Thoracic aorta (tissue), 2 donors: ENCODE measurements at regions not wholly inside any gene's neighbourhood (a gene's known extent, or its start where the extent isn't known, plus 50 kb on each side); places are given as distances from the start of the nearest gene placed in this dataset.

ENCODE experiments used
- ATAC-seq: fragments of 150-250 bp; one replicate; pipeline ENCODE4 v1.8.0; 2017; ENCODE audit warnings: low read depth; ENCODE audit not compliant: insufficient number of reproducible peaks, low FRiP score
- DNase-seq: peaks from one replicate; pipeline ENCODE4 v3.0.0-alpha.2; 2020; ENCODE audit warnings: low spot score
- H3K27ac ChIP-seq, 2 donors: fragments of 200-600 bp; sonication (generic); 1 replicate in 1 of 2; 2 replicates in 1 of 2; pipeline ENCODE4 v1.5.1; 2016; ENCODE audit warnings: mild to moderate bottlenecking in 2 of 2, moderate library complexity in 2 of 2
- H3K27me3 ChIP-seq: fragments of 200-600 bp; sonication (generic); replicated peaks from 2 replicates; pipeline ENCODE4 v1.6.0; 2016; ENCODE audit warnings: mild to moderate bottlenecking; ENCODE audit not compliant: insufficient read depth
- H3K36me3 ChIP-seq: fragments of 200-600 bp; sonication (generic); one replicate; pipeline ENCODE4 v1.5.1; 2016
- H3K4me1 ChIP-seq, 2 donors: fragments of 200-600 bp; sonication (generic); 1 replicate in 1 of 2; 2 replicates in 1 of 2; pipeline versions ENCODE4 v1.5.1 to v1.6.0; 2016; ENCODE audit warnings: low read depth in 2 of 2, mild to moderate bottlenecking in 1 of 2; ENCODE audit not compliant: control insufficient read depth in 1 of 2
- H3K4me3 ChIP-seq: fragments of 200-600 bp; sonication (generic); 2 replicates; pipeline ENCODE4 v1.5.1; 2016; ENCODE audit warnings: mild to moderate bottlenecking
- H3K9me3 ChIP-seq: fragments of 200-600 bp; sonication (generic); 2 replicates; pipeline ENCODE4 v1.5.1; 2016
- CTCF ChIP-seq: fragments of 200-600 bp; sonication (generic); IDR thresholded peaks from one replicate; pipeline ENCODE4 v1.5.1; 2019; ENCODE audit warnings: antibody characterized with exemption

- TF ChIP-seq CTCF = no peak
- no peaks in the 10 kb centered on the region for H3K27me3 ChIP-seq
- no peak overlapping the region for H3K27ac ChIP-seq
- H3K9me3 ChIP-seq = no peaks in the 10 kb centered on the region
- H3K36me3 ChIP-seq = no peaks in the 10 kb centered on the region
- no peak overlapping the region for H3K4me3 ChIP-seq
- ATAC-seq = no peak
- H3K4me1 ChIP-seq = no peaks in the 10 kb centered on the region
- DNase-seq = no peak
Observed at GRCh38 chr16:65323655-65324237, 201.9 kb upstream of the CDH11 start.

- DNase-seq = no peak
- TF ChIP-seq CTCF = no peak
- Histone ChIP-seq H3K4me1 (peaks cover 7 to 19% of the 10 kb centered on the region in 2 donors), H3K27ac (no peak overlapping the region), H3K9me3 (no peaks in the 10 kb centered on the region), H3K4me3 (no peak overlapping the region), H3K36me3 (no peaks in the 10 kb centered on the region), H3K27me3 (no peaks in the 10 kb centered on the region)
- ATAC-seq = no peak
Observed at GRCh38 chr16:65319621-65320231, 197.9 kb upstream of the CDH11 start.

GRCh38 chr16:65318590-65319257 is 196.9 kb upstream of the CDH11 start:
- DNase-seq (no peak), ATAC-seq (no peak)
- Histone ChIP-seq H3K9me3 (no peaks in the 10 kb centered on the region), H3K4me3 (no peak overlapping the region), H3K27ac (no peak overlapping the region), H3K4me1 (peaks cover 16 to 29% of the 10 kb centered on the region in 2 donors), H3K36me3 (no peaks in the 10 kb centered on the region), H3K27me3 (no peaks in the 10 kb centered on the region)
- TF ChIP-seq CTCF = no peak

- DNase-seq (no peak), ATAC-seq (no peak)
- no peaks in the 10 kb centered on the region for H3K36me3 ChIP-seq
- no peaks in the 10 kb centered on the region for H3K27me3 ChIP-seq
- no peak overlapping the region for H3K4me3 ChIP-seq
- no peaks in the 10 kb centered on the region for H3K9me3 ChIP-seq
- peaks cover 22 to 34% of the 10 kb centered on the region in 2 donors for H3K4me1 ChIP-seq
- H3K27ac ChIP-seq = no peak overlapping the region
- TF ChIP-seq CTCF = no peak
Observed at GRCh38 chr16:65318138-65318537, 196.3 kb upstream of the CDH11 start.

- H3K4me3 ChIP-seq = no peak overlapping the region
- H3K9me3 ChIP-seq = no peaks in the 10 kb centered on the region
- no peaks in the 10 kb centered on the region for H3K27me3 ChIP-seq
- no peak for TF ChIP-seq CTCF
- peaks cover 27 to 48% of the 10 kb centered on the region in 2 donors for H3K4me1 ChIP-seq
- DNase-seq (no peak), ATAC-seq (no peak)
- peak overlapping the region; percentile 7 to 77 for H3K27ac ChIP-seq
- no peaks in the 10 kb centered on the region for H3K36me3 ChIP-seq
Observed at GRCh38 chr16:65316808-65317207, 194.9 kb upstream of the CDH11 start.
